Adrenal gland (tissue), 9 donors: ENCODE measurements at regions not wholly inside any gene's neighbourhood (a gene's known extent, or its start where the extent isn't known, plus 50 kb on each side); places are given as distances from the start of the nearest gene placed in this dataset.

Source experiments
- DNase-seq, 7 donors: peaks; one replicate each; pipeline ENCODE4 v3.0.0-alpha.2; 2019 to 2020
- H3K27ac ChIP-seq, 5 donors: fragments of 200-600 bp; sonication (generic) in 4 of 5; 1 replicate in 3 of 5; 2 replicates in 2 of 5; pipeline versions ENCODE4 v1.5.1 to v1.8.0; 2016 to 2020; ENCODE audit warnings: mild to moderate bottlenecking in 1 of 5
- H3K27me3 ChIP-seq: fragments of 200-600 bp; 2 replicates; pipeline ENCODE4 v1.8.0; 2021
- H3K36me3 ChIP-seq, 2 donors: fragments of 200-600 bp; replicated peaks in 1 of 2; 1 replicate in 1 of 2; 2 replicates in 1 of 2; pipeline versions ENCODE4 v1.5.1 to v1.8.0; 2018 to 2022
- H3K4me1 ChIP-seq, 2 donors: fragments of 200-600 bp; replicated peaks in 1 of 2; 1 replicate in 1 of 2; 2 replicates in 1 of 2; pipeline versions ENCODE4 v1.5.1 to v1.8.0; 2018 to 2021
- H3K4me3 ChIP-seq, 4 donors: fragments of 200-600 bp; sonication (generic) in 3 of 4; one replicate each; pipeline ENCODE4 v1.5.1; 2016 to 2018
- H3K9me3 ChIP-seq, 3 donors: fragments of 200-600 bp; sonication (generic) in 1 of 3; replicated peaks in 1 of 3; 1 replicate in 2 of 3; 2 replicates in 1 of 3; pipeline versions ENCODE4 v1.5.1 to v1.8.0; 2016 to 2021
- POLR2A ChIP-seq, 2 donors: fragments of 450-650 bp; IDR thresholded peaks; one replicate each; pipeline ENCODE4 v1.6.1; 2017; ENCODE audit warnings: antibody characterized with exemption in 2 of 2, mild to moderate bottlenecking in 2 of 2, moderate library complexity in 1 of 2
- WGBS, 4 donors: extraction: QIAGEN DNeasy Blood & Tissue Kit in 2 of 4; methylation state at CpG; one replicate each; pipeline versions ENCODE4 v1.1.5 to v1.1.7; 2013 to 2017; 5-methylcytosine and 5-hydroxymethylcytosine counted together
- intact Hi-C, 2 donors: fragments of 100-400 bp; cut with DNase I; formaldehyde crosslinking; loops; one replicate each; pipeline versions ENCODE4 v1.14.1 to v1.15.0; 2022 to 2023
- TF ChIP-seq, protein P1 (sequence below), 6 experiments: fragments of 450-650 bp in 4 of 6; fragments of 200-600 bp in 2 of 6; sonication (generic) in 1 of 6; IDR thresholded peaks; 1 replicate in 5 of 6; 2 replicates in 1 of 6; pipeline versions ENCODE4 v1.5.1 to v1.8.0; 2016 to 2021; ENCODE audit warnings: antibody characterized with exemption in 6 of 6, mild to moderate bottlenecking in 2 of 6, moderate library complexity in 1 of 6
- donor health status: healthy with polysubstance abuse.
- donor health status: Bipolar disorder and iron deficiency.
- donor health status: DM: yes; HTN: yes; CAD: no.
- donor health status: DM: no; HTN: no; CAD: no.
- donor health status: DM: no; HTN: no; CAD: no.

DNA sequence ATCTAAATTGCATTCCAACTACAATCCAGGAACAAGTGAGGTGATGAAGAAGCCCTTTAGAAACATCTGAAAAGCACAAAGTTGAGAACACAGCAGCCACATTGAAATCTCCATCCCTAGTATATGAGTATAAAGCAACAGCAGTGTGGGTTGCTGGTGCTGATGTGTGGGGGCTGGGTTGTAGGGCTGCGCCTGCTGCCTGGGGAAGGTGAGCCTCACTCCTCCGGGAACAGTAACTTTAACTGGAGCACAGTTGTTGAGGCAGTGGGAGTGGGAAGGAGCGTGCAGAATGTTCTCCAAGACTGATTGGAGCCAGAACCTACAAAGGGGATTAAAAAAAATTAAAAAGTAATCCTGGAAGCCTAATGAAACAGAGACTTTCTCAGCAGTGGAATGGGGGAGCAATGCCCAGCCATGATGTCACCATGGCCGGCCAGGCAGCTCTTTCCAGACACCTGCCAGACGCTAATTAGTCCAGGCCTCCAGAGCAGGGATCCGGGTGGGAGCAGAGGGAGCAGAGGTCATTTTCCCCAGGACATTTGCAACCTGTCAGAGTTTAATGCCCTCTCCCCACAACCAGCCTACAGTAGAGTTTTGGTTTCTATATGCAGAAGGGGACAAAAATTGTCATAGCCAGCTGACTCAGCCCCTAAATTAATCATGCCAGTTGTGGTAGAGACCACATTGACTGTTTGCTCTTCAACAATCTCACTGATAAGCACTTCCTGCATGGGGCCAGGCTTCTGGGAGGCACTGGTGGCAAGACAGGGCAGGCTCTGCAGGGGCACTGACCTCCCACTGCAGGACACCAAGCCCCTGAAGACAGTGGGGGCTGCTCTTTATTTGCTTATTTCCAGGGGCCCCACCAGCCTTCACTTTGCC lies 133.0 kb upstream of the ZNF32 start:
- Histone ChIP-seq H3K4me3 (no peak overlapping the region), H3K36me3 (no peaks in the 10 kb centered on the region), H3K9me3 (no peaks in the 10 kb centered on the region), H3K4me1 (no peaks in the 10 kb centered on the region), H3K27me3 (no peaks in the 10 kb centered on the region), H3K27ac (no peak overlapping the region)
- intact Hi-C loops: no loop called here
- 67 to 87% (median 75%) methylated on average over 6 of the region's 6 CpGs for WGBS, 4 donors
- DNase-seq: no peak
- TF ChIP-seq POLR2A (IDR thresholded peaks at IDR 0.05): no peak
- TF ChIP-seq, protein P1, sequence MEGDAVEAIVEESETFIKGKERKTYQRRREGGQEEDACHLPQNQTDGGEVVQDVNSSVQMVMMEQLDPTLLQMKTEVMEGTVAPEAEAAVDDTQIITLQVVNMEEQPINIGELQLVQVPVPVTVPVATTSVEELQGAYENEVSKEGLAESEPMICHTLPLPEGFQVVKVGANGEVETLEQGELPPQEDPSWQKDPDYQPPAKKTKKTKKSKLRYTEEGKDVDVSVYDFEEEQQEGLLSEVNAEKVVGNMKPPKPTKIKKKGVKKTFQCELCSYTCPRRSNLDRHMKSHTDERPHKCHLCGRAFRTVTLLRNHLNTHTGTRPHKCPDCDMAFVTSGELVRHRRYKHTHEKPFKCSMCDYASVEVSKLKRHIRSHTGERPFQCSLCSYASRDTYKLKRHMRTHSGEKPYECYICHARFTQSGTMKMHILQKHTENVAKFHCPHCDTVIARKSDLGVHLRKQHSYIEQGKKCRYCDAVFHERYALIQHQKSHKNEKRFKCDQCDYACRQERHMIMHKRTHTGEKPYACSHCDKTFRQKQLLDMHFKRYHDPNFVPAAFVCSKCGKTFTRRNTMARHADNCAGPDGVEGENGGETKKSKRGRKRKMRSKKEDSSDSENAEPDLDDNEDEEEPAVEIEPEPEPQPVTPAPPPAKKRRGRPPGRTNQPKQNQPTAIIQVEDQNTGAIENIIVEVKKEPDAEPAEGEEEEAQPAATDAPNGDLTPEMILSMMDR (IDR thresholded peaks at IDR 0.05): no peak

- TF ChIP-seq, protein P1 (IDR thresholded peaks at IDR 0.05): no peak
- no peak for TF ChIP-seq POLR2A (IDR thresholded peaks at IDR 0.05)
- no peak for DNase-seq
- Histone ChIP-seq H3K4me1 (no peaks in the 10 kb centered on the region), H3K27me3 (no peaks in the 10 kb centered on the region), H3K27ac (no peak overlapping the region), H3K9me3 (no peaks in the 10 kb centered on the region), H3K36me3 (no peaks in the 10 kb centered on the region), H3K4me3 (no peak overlapping the region)
- intact Hi-C loops: no loop called here
- 64 to 74% (median 70%) methylated on average over 4 of the region's 4 CpGs for WGBS, 4 donors
Observed at GRCh38 chr10:43778571-43778970, 129.9 kb upstream of the ZNF32 start.

- TF ChIP-seq, protein P1 (IDR thresholded peaks at IDR 0.05): no peak
- TF ChIP-seq POLR2A (IDR thresholded peaks at IDR 0.05): no peak
- Histone ChIP-seq H3K27me3 (no peaks in the 10 kb centered on the region), H3K4me1 (no peaks in the 10 kb centered on the region), H3K4me3 (no peak overlapping the region), H3K27ac (no peak overlapping the region), H3K9me3 (no peaks in the 10 kb centered on the region), H3K36me3 (no peaks in the 10 kb centered on the region)
- WGBS, 4 donors: 76 to 87% (median 79%) methylated on average over 8 to 12 of the region's 12 CpGs
- no peak for DNase-seq
- intact Hi-C loops: no loop called here
Observed at GRCh38 chr10:43775384-43775783, 126.7 kb upstream of the ZNF32 start.

DNA sequence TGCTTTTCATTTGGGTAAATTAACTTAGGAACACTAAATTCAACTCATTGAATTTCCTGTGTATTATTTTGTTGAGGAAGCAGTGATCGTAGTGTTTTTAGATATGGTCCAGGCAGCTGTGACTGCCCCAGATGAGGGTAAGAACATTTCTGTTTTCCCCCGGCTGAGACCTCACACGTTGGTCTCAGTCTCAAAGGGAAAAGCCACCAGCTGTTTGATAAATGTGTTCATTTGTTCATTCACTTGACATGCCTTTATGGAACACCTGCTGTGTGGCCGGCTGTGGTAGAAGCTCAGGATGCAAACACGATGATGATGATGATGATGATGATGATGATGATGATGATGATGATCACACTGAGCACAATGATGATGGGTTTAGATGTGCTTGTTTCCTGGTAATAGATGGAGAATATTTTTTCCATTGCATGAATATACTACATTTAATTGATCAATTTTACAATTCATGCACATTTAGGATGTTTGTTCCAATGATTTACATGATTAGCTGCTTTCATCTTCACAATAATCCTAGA lies 125.6 kb upstream of the ZNF32 start:
- no peaks in the 10 kb centered on the region for H3K9me3 ChIP-seq
- H3K27ac ChIP-seq: no peak overlapping the region
- no peak for TF ChIP-seq POLR2A (IDR thresholded peaks at IDR 0.05)
- TF ChIP-seq, protein P1 (IDR thresholded peaks at IDR 0.05): no peak
- intact Hi-C loops: no loop called here
- no peaks in the 10 kb centered on the region for H3K27me3 ChIP-seq
- DNase-seq: no peak
- H3K36me3 ChIP-seq: no peaks in the 10 kb centered on the region
- no peaks in the 10 kb centered on the region for H3K4me1 ChIP-seq
- H3K4me3 ChIP-seq: no peak overlapping the region
- 54 to 60% (median 57%) methylated on average over 5 of the region's 5 CpGs for WGBS, 4 donors
